ENCODE measurements at regions not wholly inside any gene's neighbourhood (a gene's known extent, or its start where the extent isn't known, plus 50 kb on each side); places are given as distances from the start of the nearest gene placed in this dataset.
"Not testable (repeated sequence)": the region's sequence is repeated elsewhere in the genome, so short reads cannot be mapped to it uniquely, and the experiment has no call there.

GRCh38 chr9:90523958-90524357, 118.7 kb downstream of the DIRAS2 start:
- no peak overlapping the region for H3K27ac ChIP-seq
- no peak overlapping the region for H3K4me3 ChIP-seq
- H3K27me3 ChIP-seq, result peaks cover 22% of the 10 kb centered on the region
- WGBS, 2 donors (ENCODE audit: low coverage in 1 of 2), result 29 to 50% methylated on average over 1 of the region's 1 CpG
- ATAC-seq, result no peak
- no peaks in the 10 kb centered on the region for H3K36me3 ChIP-seq
- TF ChIP-seq POLR2A (IDR thresholded peaks at IDR 0.05), result no peak
- TF ChIP-seq CTCF (IDR thresholded peaks at IDR 0.05), result no peak
- no peak for TF ChIP-seq EP300 (IDR thresholded peaks at IDR 0.05)
- no peak for TF ChIP-seq POLR2AphosphoS5 (IDR thresholded peaks at IDR 0.05)
- H3K9me3 ChIP-seq, result no peaks in the 10 kb centered on the region
- no peaks in the 10 kb centered on the region for H3K4me1 ChIP-seq

GRCh38 chr9:90526386-90526785, 116.2 kb downstream of the DIRAS2 start:
- no peak overlapping the region for H3K4me3 ChIP-seq
- no peaks in the 10 kb centered on the region for H3K4me1 ChIP-seq
- peaks cover 17% of the 10 kb centered on the region for H3K27me3 ChIP-seq
- no peaks in the 10 kb centered on the region for H3K9me3 ChIP-seq
- H3K36me3 ChIP-seq, result no peaks in the 10 kb centered on the region
- H3K27ac ChIP-seq, result no peak overlapping the region
- ATAC-seq, result no peak
- no peak for TF ChIP-seq POLR2A (IDR thresholded peaks at IDR 0.05)
- TF ChIP-seq POLR2AphosphoS5 (IDR thresholded peaks at IDR 0.05), result no peak
- no peak for TF ChIP-seq EP300 (IDR thresholded peaks at IDR 0.05)
- TF ChIP-seq CTCF (IDR thresholded peaks at IDR 0.05), result no peak

- not testable (repeated sequence) for H3K4me1 ChIP-seq, ATAC-seq, H3K9me3 ChIP-seq, H3K4me3 ChIP-seq, H3K27ac ChIP-seq, H3K36me3 ChIP-seq, H3K27me3 ChIP-seq
- 85 to 90% methylated on average over 2 to 4 of the region's 4 CpGs for WGBS, 2 donors (ENCODE audit: low coverage in 1 of 2)
Observed at GRCh38 chr9:90536094-90536493, 106.5 kb downstream of the DIRAS2 start.

GRCh38 chr9:90538566-90538965, 104.1 kb downstream of the DIRAS2 start:
- H3K36me3 ChIP-seq, result no peaks in the 10 kb centered on the region
- H3K4me3 ChIP-seq, result no peak overlapping the region
- H3K27me3 ChIP-seq, result no peaks in the 10 kb centered on the region
- H3K9me3 ChIP-seq, result no peaks in the 10 kb centered on the region
- 82 to 83% methylated on average over 4 of the region's 4 CpGs for whole genome bisulfite sequencing, 2 donors (ENCODE audit: low coverage in 1 of 2)
- no peaks in the 10 kb centered on the region for H3K4me1 ChIP-seq
- no peak for ATAC-seq
- no peak for TF ChIP-seq POLR2AphosphoS5 (IDR thresholded peaks at IDR 0.05)
- TF ChIP-seq POLR2A (IDR thresholded peaks at IDR 0.05), result no peak
- no peak for TF ChIP-seq CTCF (IDR thresholded peaks at IDR 0.05)
- no peak for TF ChIP-seq EP300 (IDR thresholded peaks at IDR 0.05)
- no peak overlapping the region for H3K27ac ChIP-seq

GRCh38 chr9:90539286-90539685, 103.3 kb downstream of the DIRAS2 start:
- TF ChIP-seq EP300 (IDR thresholded peaks at IDR 0.05), result no peak
- no peak for TF ChIP-seq POLR2A (IDR thresholded peaks at IDR 0.05)
- TF ChIP-seq CTCF (IDR thresholded peaks at IDR 0.05), result no peak
- TF ChIP-seq POLR2AphosphoS5 (IDR thresholded peaks at IDR 0.05), result no peak
- ATAC-seq, result no peak
- no peaks in the 10 kb centered on the region for H3K27me3 ChIP-seq

GRCh38 chr9:90540734-90541133, 101.9 kb downstream of the DIRAS2 start:
- WGBS, 2 donors (ENCODE audit: low coverage in 1 of 2), result 50 to 92% methylated on average over 1 of the region's 1 CpG
- Histone ChIP-seq H3K36me3 (no peaks in the 10 kb centered on the region), H3K4me3 (no peak overlapping the region), H3K9me3 (no peaks in the 10 kb centered on the region), H3K27ac (no peak overlapping the region), H3K27me3 (no peaks in the 10 kb centered on the region), H3K4me1 (no peaks in the 10 kb centered on the region)
- no peak for ATAC-seq
- TF ChIP-seq EP300 (IDR thresholded peaks at IDR 0.05) (no peak), POLR2A (IDR thresholded peaks at IDR 0.05) (no peak), POLR2AphosphoS5 (IDR thresholded peaks at IDR 0.05) (no peak), CTCF (IDR thresholded peaks at IDR 0.05) (no peak)

More at GRCh38 chr9:90539286-90539685, 103.3 kb downstream of the DIRAS2 start:
- H3K4me3 ChIP-seq, result no peak overlapping the region
- no peaks in the 10 kb centered on the region for H3K36me3 ChIP-seq
- no peaks in the 10 kb centered on the region for H3K9me3 ChIP-seq
- no peak overlapping the region for H3K27ac ChIP-seq
- no peaks in the 10 kb centered on the region for H3K4me1 ChIP-seq

All from gastroesophageal sphincter (tissue), 4 donors.